HepG2 (cell line): ENCODE measurements at regions not wholly inside any gene's neighbourhood (a gene's known extent, or its start where the extent isn't known, plus 50 kb on each side); places are given as distances from the start of the nearest gene placed in this dataset.
A peak's percentile ranks its signal among the peaks of the same experiment; 100 is the strongest.

Source experiments
- GATA4 ChIP-seq: sonication (generic); IDR thresholded peaks from 2 replicates; pipeline ENCODE4 v1.6.1; 2016; ENCODE audit warnings: antibody characterized with exemption, low read depth, borderline replicate concordance
- MAFK ChIP-seq, 2 experiments: IDR thresholded peaks in 1 of 2; conservative IDR thresholded peaks in 1 of 2; 2 replicates each; pipeline ENCODE4 v1.6.1; 2011; ENCODE audit warnings: improper control_type of control experiment in 2 of 2, low read length in 2 of 2
- MEF2D ChIP-seq: sonication (generic); formaldehyde crosslinking; IDR thresholded peaks from 2 replicates; pipeline ENCODE4 v1.5.1; 2020; ENCODE audit warnings: mild to moderate bottlenecking, missing genetic modification reagents
- PAWR ChIP-seq: sonication (generic); formaldehyde crosslinking; IDR thresholded peaks from 2 replicates; pipeline ENCODE4 v1.4.0; 2020; ENCODE audit warnings: missing genetic modification reagents, mild to moderate bottlenecking, borderline replicate concordance
- RORA ChIP-seq: sonication (generic); formaldehyde crosslinking; IDR thresholded peaks from 2 replicates; pipeline ENCODE4 v1.5.0; 2020; ENCODE audit warnings: mild to moderate bottlenecking, missing genetic modification reagents, moderate library complexity
- SETDB1 ChIP-seq: sonication (generic); formaldehyde crosslinking; IDR thresholded peaks from 2 replicates; pipeline ENCODE4 v1.5.1; 2020; ENCODE audit warnings: missing genetic modification reagents, mild to moderate bottlenecking, borderline replicate concordance
- SKI ChIP-seq: fragments of 450-650 bp; IDR thresholded peaks from one replicate; pipeline ENCODE4 v1.6.1; 2018; ENCODE audit warnings: mild to moderate bottlenecking; ENCODE audit not compliant: partially characterized antibody
- SOX13 ChIP-seq, 3 experiments: fragments of 450-650 bp in 1 of 3; sonication (generic) in 1 of 3; formaldehyde crosslinking in 1 of 3; IDR thresholded peaks in 2 of 3; conservative IDR thresholded peaks in 1 of 3; 2 replicates each; pipeline versions ENCODE4 v1.5.0 to v1.6.1; 2016 to 2020; ENCODE audit warnings: antibody characterized with exemption in 1 of 3, mild to moderate bottlenecking in 1 of 3, missing compliant biosample characterization in 1 of 3, missing genetic modification reagents in 1 of 3, moderate library complexity in 1 of 3
- ZFP36L1 ChIP-seq: sonication (generic); formaldehyde crosslinking; IDR thresholded peaks from 2 replicates; pipeline ENCODE4 v1.8.0; 2022; ENCODE audit warnings: mild to moderate bottlenecking, missing genetic modification reagents, moderate library complexity
- ZIK1 ChIP-seq: sonication (generic); formaldehyde crosslinking; IDR thresholded peaks from 2 replicates; pipeline ENCODE4 v1.5.0; 2020; ENCODE audit warnings: mild to moderate bottlenecking, low read depth, missing genetic modification reagents, borderline replicate concordance
- ZNF432 ChIP-seq: sonication (generic); formaldehyde crosslinking; IDR thresholded peaks from 2 replicates; pipeline ENCODE4 v1.5.0; 2020; ENCODE audit warnings: missing genetic modification reagents, mild to moderate bottlenecking, borderline replicate concordance
- ZNF44 ChIP-seq: sonication (generic); formaldehyde crosslinking; IDR thresholded peaks from 2 replicates; pipeline ENCODE4 v1.5.1; 2020; ENCODE audit warnings: mild to moderate bottlenecking, missing genetic modification reagents
- ZNF83 ChIP-seq: sonication (generic); formaldehyde crosslinking; IDR thresholded peaks from 2 replicates; pipeline ENCODE4 v1.4.0; 2020; ENCODE audit warnings: missing genetic modification reagents, mild to moderate bottlenecking, borderline replicate concordance
- ZSCAN22 ChIP-seq: sonication (generic); formaldehyde crosslinking; IDR thresholded peaks from 2 replicates; pipeline ENCODE4 v1.4.0; 2020; ENCODE audit warnings: mild to moderate bottlenecking, missing genetic modification reagents
- TF ChIP-seq, protein P1 (sequence below): IDR thresholded peaks from 2 replicates; pipeline ENCODE4 v1.6.1; 2016
- TF ChIP-seq, protein P2 (sequence below): sonication (generic); formaldehyde crosslinking; IDR thresholded peaks from 2 replicates; pipeline ENCODE4 v1.4.0; 2020; ENCODE audit warnings: mild to moderate bottlenecking, missing genetic modification reagents
- TF ChIP-seq, protein P3 (sequence below): sonication (generic); formaldehyde crosslinking; IDR thresholded peaks from 2 replicates; pipeline ENCODE4 v1.5.1; 2020; ENCODE audit warnings: missing genetic modification reagents, mild to moderate bottlenecking, borderline replicate concordance
- TF ChIP-seq, protein P4 (sequence below): sonication (generic); formaldehyde crosslinking; IDR thresholded peaks from 2 replicates; pipeline ENCODE4 v1.5.0; 2020; ENCODE audit warnings: missing genetic modification reagents
- TF ChIP-seq, protein P5 (sequence below): fragments of 450-650 bp; IDR thresholded peaks from 2 replicates; pipeline ENCODE4 v1.6.1; 2017; ENCODE audit warnings: mild to moderate bottlenecking
- TF ChIP-seq, protein P6 (sequence below): sonication (generic); formaldehyde crosslinking; IDR thresholded peaks from 2 replicates; pipeline ENCODE4 v1.4.0; 2020; ENCODE audit warnings: missing genetic modification reagents, borderline replicate concordance

DNA sequence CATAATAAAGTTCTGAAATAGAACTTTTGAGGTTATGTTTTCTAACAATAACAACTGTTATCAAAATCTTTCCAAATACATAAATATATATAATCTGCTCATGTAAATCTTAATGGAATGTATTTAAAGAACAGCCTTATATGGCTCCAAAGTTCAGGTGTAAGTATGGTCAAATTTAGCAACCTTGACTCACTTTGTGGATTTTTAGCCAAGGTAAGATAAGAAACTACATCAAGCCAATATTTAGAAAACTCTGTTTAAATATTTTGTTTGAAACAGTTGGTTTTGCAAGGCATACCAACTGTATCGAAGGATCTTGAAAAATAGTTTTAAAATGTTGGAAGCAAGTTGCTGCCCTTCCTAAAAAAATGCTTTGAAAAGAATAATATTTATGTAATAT is 228.9 kb upstream of the SEMA3D start (continued):
- TF ChIP-seq, protein P1, sequence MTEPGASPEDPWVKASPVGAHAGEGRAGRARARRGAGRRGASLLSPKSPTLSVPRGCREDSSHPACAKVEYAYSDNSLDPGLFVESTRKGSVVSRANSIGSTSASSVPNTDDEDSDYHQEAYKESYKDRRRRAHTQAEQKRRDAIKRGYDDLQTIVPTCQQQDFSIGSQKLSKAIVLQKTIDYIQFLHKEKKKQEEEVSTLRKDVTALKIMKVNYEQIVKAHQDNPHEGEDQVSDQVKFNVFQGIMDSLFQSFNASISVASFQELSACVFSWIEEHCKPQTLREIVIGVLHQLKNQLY = no peak
- TF ChIP-seq PAWR (CRISPR knock-in tag) = no peak
- TF ChIP-seq ZIK1 = no peak
- no peak for TF ChIP-seq ZNF432 (CRISPR knock-in tag)
- TF ChIP-seq SKI = no peak
- peak; percentile 71; the same call in 1 of the 2 replicates for TF ChIP-seq GATA4
- no peak for TF ChIP-seq RORA (CRISPR knock-in tag)
- TF ChIP-seq ZNF44 (CRISPR knock-in tag) = no peak
- TF ChIP-seq, protein P2, sequence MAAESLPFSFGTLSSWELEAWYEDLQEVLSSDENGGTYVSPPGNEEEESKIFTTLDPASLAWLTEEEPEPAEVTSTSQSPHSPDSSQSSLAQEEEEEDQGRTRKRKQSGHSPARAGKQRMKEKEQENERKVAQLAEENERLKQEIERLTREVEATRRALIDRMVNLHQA = no peak
- TF ChIP-seq ZSCAN22 (CRISPR knock-in tag) = no peak
- no peak for TF ChIP-seq ZNF83 (CRISPR knock-in tag)
- TF ChIP-seq, protein P3, sequence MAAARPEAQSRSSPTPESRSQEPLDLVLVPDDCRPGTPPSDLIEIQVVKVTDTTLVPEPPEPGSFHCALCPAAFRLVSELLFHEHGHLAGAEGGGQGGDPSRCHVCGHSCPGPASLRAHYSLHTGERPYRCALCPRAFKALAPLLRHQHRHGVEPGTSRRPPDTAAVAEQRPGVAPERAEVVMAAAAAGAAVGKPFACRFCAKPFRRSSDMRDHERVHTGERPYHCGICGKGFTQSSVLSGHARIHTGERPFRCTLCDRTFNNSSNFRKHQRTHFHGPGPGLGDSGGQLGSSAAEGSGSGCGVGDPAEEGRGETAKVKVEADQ (CRISPR knock-in tag) = no peak
- TF ChIP-seq MEF2D (CRISPR knock-in tag) = peak; percentile 86
- TF ChIP-seq SOX13 (IDR thresholded peaks at IDR 0.05) = no peak
- peak in 1 of 2 experiments; percentile 60; a peak in 1 of 4 replicates for TF ChIP-seq SOX13 (CRISPR knock-in tag; conservative IDR thresholded peaks at IDR 0.05 in 1 of 2, IDR thresholded peaks at IDR 0.05 in 1 of 2)
- no peak for TF ChIP-seq ZFP36L1
- no peak for TF ChIP-seq MAFK (conservative IDR thresholded peaks at IDR 0.05 in 1 of 2, IDR thresholded peaks at IDR 0.05 in 1 of 2; ENCODE audit: low read length in 2 of 2)
- TF ChIP-seq, protein P4, sequence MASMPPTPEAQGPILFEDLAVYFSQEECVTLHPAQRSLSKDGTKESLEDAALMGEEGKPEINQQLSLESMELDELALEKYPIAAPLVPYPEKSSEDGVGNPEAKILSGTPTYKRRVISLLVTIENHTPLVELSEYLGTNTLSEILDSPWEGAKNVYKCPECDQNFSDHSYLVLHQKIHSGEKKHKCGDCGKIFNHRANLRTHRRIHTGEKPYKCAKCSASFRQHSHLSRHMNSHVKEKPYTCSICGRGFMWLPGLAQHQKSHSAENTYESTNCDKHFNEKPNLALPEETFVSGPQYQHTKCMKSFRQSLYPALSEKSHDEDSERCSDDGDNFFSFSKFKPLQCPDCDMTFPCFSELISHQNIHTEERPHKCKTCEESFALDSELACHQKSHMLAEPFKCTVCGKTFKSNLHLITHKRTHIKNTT (CRISPR knock-in tag) = no peak
- TF ChIP-seq, protein P5, sequence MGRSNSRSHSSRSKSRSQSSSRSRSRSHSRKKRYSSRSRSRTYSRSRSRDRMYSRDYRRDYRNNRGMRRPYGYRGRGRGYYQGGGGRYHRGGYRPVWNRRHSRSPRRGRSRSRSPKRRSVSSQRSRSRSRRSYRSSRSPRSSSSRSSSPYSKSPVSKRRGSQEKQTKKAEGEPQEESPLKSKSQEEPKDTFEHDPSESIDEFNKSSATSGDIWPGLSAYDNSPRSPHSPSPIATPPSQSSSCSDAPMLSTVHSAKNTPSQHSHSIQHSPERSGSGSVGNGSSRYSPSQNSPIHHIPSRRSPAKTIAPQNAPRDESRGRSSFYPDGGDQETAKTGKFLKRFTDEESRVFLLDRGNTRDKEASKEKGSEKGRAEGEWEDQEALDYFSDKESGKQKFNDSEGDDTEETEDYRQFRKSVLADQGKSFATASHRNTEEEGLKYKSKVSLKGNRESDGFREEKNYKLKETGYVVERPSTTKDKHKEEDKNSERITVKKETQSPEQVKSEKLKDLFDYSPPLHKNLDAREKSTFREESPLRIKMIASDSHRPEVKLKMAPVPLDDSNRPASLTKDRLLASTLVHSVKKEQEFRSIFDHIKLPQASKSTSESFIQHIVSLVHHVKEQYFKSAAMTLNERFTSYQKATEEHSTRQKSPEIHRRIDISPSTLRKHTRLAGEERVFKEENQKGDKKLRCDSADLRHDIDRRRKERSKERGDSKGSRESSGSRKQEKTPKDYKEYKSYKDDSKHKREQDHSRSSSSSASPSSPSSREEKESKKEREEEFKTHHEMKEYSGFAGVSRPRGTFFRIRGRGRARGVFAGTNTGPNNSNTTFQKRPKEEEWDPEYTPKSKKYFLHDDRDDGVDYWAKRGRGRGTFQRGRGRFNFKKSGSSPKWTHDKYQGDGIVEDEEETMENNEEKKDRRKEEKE = no peak
- TF ChIP-seq, protein P6, sequence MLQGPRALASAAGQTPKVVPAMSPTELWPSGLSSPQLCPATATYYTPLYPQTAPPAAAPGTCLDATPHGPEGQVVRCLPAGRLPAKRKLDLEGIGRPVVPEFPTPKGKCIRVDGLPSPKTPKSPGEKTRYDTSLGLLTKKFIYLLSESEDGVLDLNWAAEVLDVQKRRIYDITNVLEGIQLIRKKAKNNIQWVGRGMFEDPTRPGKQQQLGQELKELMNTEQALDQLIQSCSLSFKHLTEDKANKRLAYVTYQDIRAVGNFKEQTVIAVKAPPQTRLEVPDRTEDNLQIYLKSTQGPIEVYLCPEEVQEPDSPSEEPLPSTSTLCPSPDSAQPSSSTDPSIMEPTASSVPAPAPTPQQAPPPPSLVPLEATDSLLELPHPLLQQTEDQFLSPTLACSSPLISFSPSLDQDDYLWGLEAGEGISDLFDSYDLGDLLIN = no peak
- TF ChIP-seq SETDB1 (CRISPR knock-in tag) = no peak
